Stimulated activated CD4-positive, alpha-beta T cell treated with anti-CD3 and anti-CD28 coated beads, Interleukin-15, amount 100 ng/mL, for 1 hour (primary cell): ENCODE measurements at regions not wholly inside any gene's neighbourhood (a gene's known extent, or its start where the extent isn't known, plus 50 kb on each side); places are given as distances from the start of the nearest gene placed in this dataset.

ENCODE experiments used
- DNase-seq, 2 donors: peaks; one replicate each; pipeline ENCODE4 v3.0.0-alpha.2; 2020; ENCODE audit warnings: low read depth in 1 of 2, low spot score in 1 of 2

GRCh38 chrX:39811376-39811775 lies 286.4 kb downstream of the BCOR start:
- no peak for DNase-seq

GRCh38 chrX:39813631-39814277 lies 284.0 kb downstream of the BCOR start:
- no peak for DNase-seq

GRCh38 chrX:39814391-39814790 lies 283.4 kb downstream of the BCOR start:
- DNase-seq = no peak

- DNase-seq = no peak
Observed at GRCh38 chrX:39815631-39816030, 282.1 kb downstream of the BCOR start.

- no peak for DNase-seq
Observed at GRCh38 chrX:39816871-39817731, 280.7 kb downstream of the BCOR start.

GRCh38 chrX:39817754-39818470 lies 279.8 kb downstream of the BCOR start:
- DNase-seq = no peak

- DNase-seq = no peak
Observed at GRCh38 chrX:39818750-39819149, 279.0 kb downstream of the BCOR start.

GRCh38 chrX:39819921-39820849 lies 277.6 kb downstream of the BCOR start:
- DNase-seq = no peak

GRCh38 chrX:39820938-39821708 lies 276.6 kb downstream of the BCOR start:
- DNase-seq = peak in 1 of 2 donors; percentile 40

- DNase-seq = no peak
Observed at GRCh38 chrX:39821709-39822095, 276.1 kb downstream of the BCOR start.

- DNase-seq = no peak
Observed at GRCh38 chrX:39822133-39822748, 275.5 kb downstream of the BCOR start.

GRCh38 chrX:39823424-39823823 lies 274.3 kb downstream of the BCOR start:
- DNase-seq = no peak

- DNase-seq = no peak
Observed at GRCh38 chrX:39823854-39824253, 273.9 kb downstream of the BCOR start.

GRCh38 chrX:39826813-39827543 lies 270.8 kb downstream of the BCOR start:
- DNase-seq = no peak

GRCh38 chrX:39827951-39828350 lies 269.8 kb downstream of the BCOR start:
- DNase-seq = no peak

GRCh38 chrX:39828971-39829370 lies 268.8 kb downstream of the BCOR start:
- DNase-seq = no peak

GRCh38 chrX:39829965-39830364 lies 267.8 kb downstream of the BCOR start:
- DNase-seq = no peak

- no peak for DNase-seq
Observed at GRCh38 chrX:39830414-39830813, 267.3 kb downstream of the BCOR start.

GRCh38 chrX:39832211-39832610 lies 265.5 kb downstream of the BCOR start:
- no peak for DNase-seq
